Hematopoietic multipotent progenitor cell treated with erythropoietin and hydrocortisone succinate and interleukin-3 and kit ligand, for 6 days (in vitro differentiated cells): ENCODE measurements at regions not wholly inside any gene's neighbourhood (a gene's known extent, or its start where the extent isn't known, plus 50 kb on each side); places are given as distances from the start of the nearest gene placed in this dataset.
"Not testable (repeated sequence)": the region's sequence is repeated elsewhere in the genome, so short reads cannot be mapped to it uniquely, and the experiment has no call there.

Source experiments
- DNase-seq: peaks from one replicate; pipeline ENCODE4 v3.0.0-alpha.2; 2015

- DNase-seq, result no peak
Measured at GRCh38 chr4:29710519-29710918, 1009.6 kb upstream of the PCDH7 start.

GRCh38 chr4:29711226-29711625 is 1008.9 kb upstream of the PCDH7 start:
- no peak for DNase-seq

GRCh38 chr4:29717287-29718057 is 1002.7 kb upstream of the PCDH7 start:
- no peak for DNase-seq

GRCh38 chr4:29718136-29718535 is 1002.0 kb upstream of the PCDH7 start:
- DNase-seq, result no peak

- no peak for DNase-seq
Measured at GRCh38 chr4:29722253-29722652, 997.9 kb upstream of the PCDH7 start.

GRCh38 chr4:29726938-29727337 is 993.2 kb upstream of the PCDH7 start:
- DNase-seq, result no peak

- DNase-seq, result no peak
Measured at GRCh38 chr4:29734343-29735213, 985.6 kb upstream of the PCDH7 start.

- DNase-seq, result no peak
Measured at GRCh38 chr4:29756966-29757365, 963.2 kb upstream of the PCDH7 start.

- no peak for DNase-seq
Measured at GRCh38 chr4:29762151-29762550, 958.0 kb upstream of the PCDH7 start.

GRCh38 chr4:29770627-29771026 is 949.5 kb upstream of the PCDH7 start:
- DNase-seq, result no peak

- not testable (repeated sequence) for DNase-seq
Measured at GRCh38 chr4:29788123-29788522, 932.0 kb upstream of the PCDH7 start.

GRCh38 chr4:29805245-29805644 is 914.9 kb upstream of the PCDH7 start:
- DNase-seq, result no peak

- no peak for DNase-seq
Measured at GRCh38 chr4:29805916-29806480, 914.2 kb upstream of the PCDH7 start.

- no peak for DNase-seq
Measured at GRCh38 chr4:29817961-29818360, 902.2 kb upstream of the PCDH7 start.

GRCh38 chr4:29829067-29829466 is 891.1 kb upstream of the PCDH7 start:
- no peak for DNase-seq

- DNase-seq, result no peak
Measured at GRCh38 chr4:29852537-29852936, 867.6 kb upstream of the PCDH7 start.

GRCh38 chr4:29853833-29854232 is 866.3 kb upstream of the PCDH7 start:
- DNase-seq, result no peak

- DNase-seq, result no peak
Measured at GRCh38 chr4:29861307-29861706, 858.9 kb upstream of the PCDH7 start.

GRCh38 chr4:29867412-29867811 is 852.8 kb upstream of the PCDH7 start:
- no peak for DNase-seq

- DNase-seq, result no peak
Measured at GRCh38 chr4:29900336-29900735, 819.8 kb upstream of the PCDH7 start.

- DNase-seq, result no peak
Measured at GRCh38 chr4:29908276-29908675, 811.9 kb upstream of the PCDH7 start.

GRCh38 chr4:29927895-29928294 is 792.3 kb upstream of the PCDH7 start:
- DNase-seq, result no peak

- no peak for DNase-seq
Measured at GRCh38 chr4:29948451-29948850, 771.7 kb upstream of the PCDH7 start.

- no peak for DNase-seq
Measured at GRCh38 chr4:29948858-29949257, 771.3 kb upstream of the PCDH7 start.
